CD4-positive, alpha-beta T cell treated with Interleukin-6 for 4 hours (primary cell): ENCODE measurements at regions not wholly inside any gene's neighbourhood (a gene's known extent, or its start where the extent isn't known, plus 50 kb on each side); places are given as distances from the start of the nearest gene placed in this dataset.
A peak's percentile ranks its signal among the peaks of the same experiment; 100 is the strongest.

Source experiments
- DNase-seq: peaks from one replicate; pipeline ENCODE4 v3.0.0-alpha.2; 2020; ENCODE audit warnings: mixed read lengths

- peak; percentile 48 for DNase-seq
These were observed 50.5 kb upstream of the FBRSL1 start for GRCh38 chr12:132439333-132439904.

GRCh38 chr12:132438726-132439125, 51.2 kb upstream of the FBRSL1 start:
- DNase-seq: no peak

GRCh38 chr12:132437943-132438700, 51.8 kb upstream of the FBRSL1 start:
- peak; percentile 45 for DNase-seq

GRCh38 chr12:132437252-132437932, 52.6 kb upstream of the FBRSL1 start:
- peak; percentile 36 for DNase-seq

- no peak for DNase-seq
These were observed 53.1 kb upstream of the FBRSL1 start for GRCh38 chr12:132436791-132437251.

- DNase-seq: no peak
These were observed 54.3 kb upstream of the FBRSL1 start for GRCh38 chr12:132435486-132436187.

DNA sequence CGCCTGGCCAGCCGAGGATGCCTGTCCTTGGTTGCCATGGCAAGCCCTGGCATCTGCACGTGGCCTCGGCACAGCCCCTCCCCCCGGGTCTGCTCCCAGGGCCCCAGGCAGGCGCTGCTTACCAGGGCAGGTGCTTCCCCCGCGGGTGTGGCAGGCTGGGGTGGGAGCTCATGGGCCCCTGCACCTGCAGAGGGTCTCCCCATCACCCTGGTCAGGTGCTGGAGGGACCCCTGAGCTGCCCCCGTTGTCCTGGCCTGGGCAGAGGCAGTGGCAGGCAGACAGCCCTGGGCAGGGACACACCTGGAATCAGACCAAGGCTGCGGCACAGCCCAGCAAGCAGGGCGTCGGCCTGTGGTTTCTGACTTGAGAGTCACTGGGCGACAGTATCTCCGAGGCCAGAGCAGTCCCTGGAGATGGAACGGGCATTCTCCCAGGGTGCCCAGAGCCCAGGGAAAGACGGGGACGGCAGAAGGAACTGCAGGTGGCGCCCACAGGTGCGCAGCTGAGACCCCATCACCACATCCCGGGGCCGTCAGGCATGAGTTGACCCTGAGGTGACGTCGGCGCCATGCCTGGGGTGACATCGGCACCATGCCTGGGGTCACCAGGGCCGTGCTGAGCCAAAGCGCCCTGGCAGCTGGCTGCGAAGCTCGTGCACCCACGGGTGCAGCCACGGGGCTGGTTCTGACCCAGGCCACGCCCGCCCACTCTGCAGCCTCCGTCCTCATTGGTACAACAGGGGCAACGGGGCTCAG, 56.1 kb upstream of the FBRSL1 start:
- DNase-seq: no peak

GRCh38 chr12:132432721-132433577, 57.0 kb upstream of the FBRSL1 start:
- DNase-seq: no peak

DNA sequence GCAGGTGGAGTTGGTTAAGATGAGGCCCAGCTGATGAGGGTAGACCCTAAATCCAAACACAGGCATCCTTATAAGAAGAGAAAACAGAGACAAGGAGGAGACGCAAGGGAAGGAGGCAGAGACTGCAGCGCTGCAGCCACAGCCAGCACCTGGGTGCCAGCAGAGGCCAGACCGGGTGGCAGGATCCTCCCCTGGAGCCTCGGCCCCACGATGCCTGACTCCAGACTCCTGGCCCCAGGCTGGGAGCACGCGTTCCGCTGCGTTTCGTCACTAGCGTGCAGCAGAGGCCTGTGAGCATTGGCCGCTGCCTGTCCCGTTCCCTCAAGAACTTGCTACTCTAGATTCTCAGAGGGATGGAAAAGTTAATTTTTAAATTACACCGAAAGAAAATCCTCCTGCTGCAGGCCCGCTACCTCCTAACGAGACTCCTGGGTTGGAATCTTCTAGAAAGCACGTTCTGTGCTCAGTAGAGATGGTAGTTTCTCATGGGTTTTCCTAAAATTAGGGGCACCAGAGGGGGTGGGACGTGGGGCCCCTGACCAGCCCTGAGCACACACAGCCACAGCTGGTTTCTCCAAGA, 57.7 kb upstream of the FBRSL1 start:
- DNase-seq: no peak

GRCh38 chr12:132430838-132431774, 58.8 kb upstream of the FBRSL1 start:
- no peak for DNase-seq

DNA sequence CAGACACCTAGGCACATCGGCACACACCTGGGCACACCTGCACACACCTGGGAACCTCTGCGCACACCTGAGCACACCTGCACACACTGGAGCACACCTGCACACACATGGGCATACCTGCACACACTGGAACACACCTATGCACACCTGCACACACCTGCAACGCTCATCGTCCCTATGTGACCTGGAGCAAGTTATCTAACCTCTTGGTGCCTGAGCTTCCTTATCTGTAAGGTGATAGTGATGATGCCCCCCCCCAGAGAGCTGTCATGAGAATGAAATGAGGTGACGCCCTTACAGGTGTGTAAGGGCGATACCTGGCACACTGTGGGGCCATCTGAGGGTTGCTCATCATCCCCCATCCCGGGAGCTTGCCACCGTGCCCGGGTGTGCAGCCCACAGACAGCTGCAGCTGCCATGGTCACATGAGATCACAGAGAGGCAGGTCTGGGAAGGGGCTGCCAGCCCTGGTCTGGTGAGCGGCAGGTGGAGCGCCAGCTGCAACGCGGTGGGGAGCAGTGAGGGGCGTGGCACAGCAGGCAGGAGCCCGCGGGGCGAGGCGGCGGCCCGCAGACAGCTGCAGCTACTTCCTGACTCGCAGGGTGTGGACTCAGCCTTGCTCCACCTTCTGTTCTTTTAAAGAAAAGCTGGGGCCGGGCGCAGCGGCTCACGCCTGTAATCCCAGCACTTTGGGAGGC, 59.9 kb upstream of the FBRSL1 start:
- peak; percentile 81 for DNase-seq

- no peak for DNase-seq
These were observed 60.4 kb upstream of the FBRSL1 start for GRCh38 chr12:132429602-132429945.

GRCh38 chr12:132428936-132429601, 60.9 kb upstream of the FBRSL1 start:
- DNase-seq: no peak

DNA sequence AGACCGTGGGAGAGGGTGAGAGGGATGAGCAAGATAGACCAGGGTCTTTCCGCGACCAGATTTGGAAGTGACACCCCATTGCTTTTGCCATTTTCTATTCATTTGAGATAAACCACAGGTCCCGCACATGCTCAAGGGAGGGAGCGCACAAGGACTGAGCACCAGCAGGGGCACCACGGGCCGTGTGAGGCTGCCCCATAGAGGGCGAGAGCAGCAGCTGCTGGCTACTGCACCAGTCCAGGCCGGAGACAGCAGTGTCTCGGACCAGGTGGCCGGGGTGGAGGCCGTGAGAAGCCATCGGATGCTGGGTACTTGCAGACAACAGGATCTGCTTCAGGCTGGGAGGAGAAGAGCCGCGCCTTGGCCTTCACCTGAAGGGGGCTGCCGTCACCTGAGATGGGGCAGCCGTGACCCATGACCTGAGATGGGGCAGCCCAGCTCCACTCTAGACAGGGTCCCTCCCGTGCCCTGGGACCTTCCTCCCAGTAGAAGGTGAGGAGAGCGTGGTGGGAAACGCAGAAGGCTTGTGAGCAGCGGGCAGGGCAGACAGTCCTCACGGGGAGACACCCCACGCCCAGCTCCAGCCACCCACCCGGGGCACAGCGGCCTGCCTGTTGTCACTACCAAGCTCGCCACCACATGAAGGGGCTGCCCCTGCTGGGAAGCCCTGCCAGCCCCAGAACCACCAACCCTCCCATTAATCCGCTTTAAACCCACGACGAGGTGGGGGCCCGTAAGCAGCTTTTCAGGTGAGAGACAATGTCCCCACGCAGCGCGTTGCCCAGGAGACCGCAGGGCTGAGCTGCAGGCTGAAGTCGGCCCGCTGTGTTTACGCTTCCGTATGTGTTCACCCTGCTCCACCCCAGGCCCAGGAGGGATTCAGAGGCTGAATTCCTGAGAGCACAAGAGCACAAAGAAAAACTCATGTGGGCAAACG, 61.7 kb upstream of the FBRSL1 start:
- DNase-seq: no peak

DNA sequence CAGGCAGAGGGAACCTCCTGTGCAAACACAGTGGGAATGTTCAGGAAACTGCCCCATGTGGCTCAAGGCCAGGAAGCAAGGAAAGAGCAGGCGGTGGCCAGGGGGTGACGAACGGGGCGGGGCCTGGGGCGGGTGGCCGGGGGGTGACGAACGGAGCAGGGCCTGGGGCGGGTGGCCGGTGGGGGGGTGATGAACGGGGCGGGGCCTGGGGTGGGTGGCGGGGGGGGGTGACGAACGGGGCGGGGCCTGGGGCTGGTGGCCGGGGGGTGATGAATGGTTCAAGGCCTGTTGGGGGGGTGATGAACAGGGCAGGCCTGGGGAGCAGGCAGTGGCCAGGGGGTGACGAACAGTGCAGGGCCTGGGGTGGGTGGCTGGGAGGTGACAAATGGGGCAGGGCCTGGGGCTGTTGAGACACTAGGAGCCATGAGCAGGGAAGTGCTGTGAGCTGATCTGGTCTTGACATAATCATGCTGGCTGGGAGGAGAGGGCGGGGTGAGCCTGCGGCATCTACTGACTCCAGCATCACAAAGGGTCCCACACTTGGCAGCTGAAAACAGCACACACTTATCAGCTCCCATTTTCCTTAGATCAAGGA, 62.7 kb upstream of the FBRSL1 start:
- DNase-seq: no peak

DNA sequence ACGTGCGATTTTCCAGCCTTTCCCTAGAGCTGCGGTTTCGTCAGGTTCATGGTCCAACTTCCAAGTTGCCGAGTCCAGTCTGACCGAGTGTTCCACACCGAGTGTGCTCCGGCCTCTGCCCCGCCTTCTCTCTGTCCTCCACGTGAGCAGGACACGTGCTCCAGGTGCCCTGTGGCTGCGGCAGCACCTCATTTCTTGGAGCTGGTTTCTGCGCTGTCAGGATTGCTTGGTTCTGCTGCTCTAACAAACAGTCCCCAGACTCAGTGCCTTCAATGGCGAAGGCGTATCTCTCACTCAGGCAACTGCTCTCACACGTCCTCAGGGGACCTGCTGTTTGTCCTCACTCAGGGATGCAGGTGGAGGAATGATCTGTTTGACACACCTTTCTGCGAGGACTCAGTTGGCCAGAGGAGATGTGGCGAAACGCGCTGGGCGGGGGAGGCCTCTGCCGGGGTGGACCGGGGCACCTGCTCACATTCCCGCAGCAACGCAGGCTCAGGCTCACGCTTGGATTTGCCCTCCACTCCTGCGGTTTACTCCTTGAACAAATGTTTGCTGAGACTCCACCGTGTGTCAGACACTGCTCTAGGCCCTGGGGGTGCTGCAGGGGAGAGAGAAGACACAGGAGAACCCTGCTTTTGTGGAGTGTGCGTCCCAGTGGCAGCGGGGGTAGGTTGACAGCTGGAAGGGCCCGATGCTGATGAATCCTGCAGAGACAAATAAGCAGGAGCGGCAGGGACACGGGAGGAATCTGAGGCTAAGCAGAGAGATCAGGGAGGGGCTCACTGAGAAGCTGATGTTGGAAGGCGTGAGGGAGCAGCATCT, 63.4 kb upstream of the FBRSL1 start:
- DNase-seq: no peak
